ENCODE measurements at regions not wholly inside any gene's neighbourhood (a gene's known extent, or its start where the extent isn't known, plus 50 kb on each side); places are given as distances from the start of the nearest gene placed in this dataset.

DNA sequence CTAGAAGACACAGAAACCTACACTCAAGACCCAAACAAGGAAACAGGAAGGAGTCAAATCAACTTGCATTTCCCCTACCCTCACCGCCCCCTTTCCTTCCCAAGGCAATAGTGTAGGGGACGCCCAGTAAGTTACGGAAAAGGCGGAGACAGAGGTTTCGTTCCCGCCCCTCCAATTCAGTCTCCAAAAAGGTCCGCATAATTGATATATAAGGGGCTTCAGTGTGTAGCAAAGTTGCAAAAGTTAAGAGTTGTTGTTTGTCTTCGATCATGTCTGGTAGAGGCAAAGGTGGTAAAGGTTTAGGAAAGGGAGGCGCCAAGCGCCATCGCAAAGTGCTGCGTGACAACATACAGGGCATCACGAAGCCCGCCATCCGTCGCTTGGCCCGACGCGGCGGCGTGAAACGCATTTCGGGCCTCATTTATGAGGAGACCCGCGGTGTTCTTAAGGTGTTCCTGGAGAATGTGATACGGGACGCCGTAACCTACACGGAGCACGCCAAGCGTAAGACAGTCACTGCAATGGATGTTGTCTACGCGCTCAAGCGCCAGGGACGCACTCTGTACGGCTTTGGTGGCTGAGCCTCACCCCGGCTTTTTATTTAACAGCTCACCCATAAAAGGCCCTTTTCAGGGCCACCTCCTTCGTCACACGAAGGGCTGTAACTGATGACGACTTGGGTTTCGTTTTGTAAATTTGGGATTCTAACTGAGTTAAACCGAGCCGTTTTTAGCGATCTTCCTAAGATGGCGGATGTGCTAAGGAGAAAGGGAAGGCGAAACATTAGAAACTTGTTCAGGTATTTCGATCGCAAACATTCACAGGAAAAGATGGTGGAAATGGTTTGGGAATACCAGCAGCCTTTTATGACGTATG, 124.6 kb upstream of the BTN3A2 start:
- peak overlapping the region; percentile 66 for H3K4me3 ChIP-seq (ENCODE audit: low read depth, low read length)
- TF ChIP-seq, protein P1, sequence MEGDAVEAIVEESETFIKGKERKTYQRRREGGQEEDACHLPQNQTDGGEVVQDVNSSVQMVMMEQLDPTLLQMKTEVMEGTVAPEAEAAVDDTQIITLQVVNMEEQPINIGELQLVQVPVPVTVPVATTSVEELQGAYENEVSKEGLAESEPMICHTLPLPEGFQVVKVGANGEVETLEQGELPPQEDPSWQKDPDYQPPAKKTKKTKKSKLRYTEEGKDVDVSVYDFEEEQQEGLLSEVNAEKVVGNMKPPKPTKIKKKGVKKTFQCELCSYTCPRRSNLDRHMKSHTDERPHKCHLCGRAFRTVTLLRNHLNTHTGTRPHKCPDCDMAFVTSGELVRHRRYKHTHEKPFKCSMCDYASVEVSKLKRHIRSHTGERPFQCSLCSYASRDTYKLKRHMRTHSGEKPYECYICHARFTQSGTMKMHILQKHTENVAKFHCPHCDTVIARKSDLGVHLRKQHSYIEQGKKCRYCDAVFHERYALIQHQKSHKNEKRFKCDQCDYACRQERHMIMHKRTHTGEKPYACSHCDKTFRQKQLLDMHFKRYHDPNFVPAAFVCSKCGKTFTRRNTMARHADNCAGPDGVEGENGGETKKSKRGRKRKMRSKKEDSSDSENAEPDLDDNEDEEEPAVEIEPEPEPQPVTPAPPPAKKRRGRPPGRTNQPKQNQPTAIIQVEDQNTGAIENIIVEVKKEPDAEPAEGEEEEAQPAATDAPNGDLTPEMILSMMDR (conservative IDR thresholded peaks at IDR 0.05; ENCODE audit: low read depth, low read length) = no peak
- DNase-seq (ENCODE audit: low read depth) = no peak

DNA sequence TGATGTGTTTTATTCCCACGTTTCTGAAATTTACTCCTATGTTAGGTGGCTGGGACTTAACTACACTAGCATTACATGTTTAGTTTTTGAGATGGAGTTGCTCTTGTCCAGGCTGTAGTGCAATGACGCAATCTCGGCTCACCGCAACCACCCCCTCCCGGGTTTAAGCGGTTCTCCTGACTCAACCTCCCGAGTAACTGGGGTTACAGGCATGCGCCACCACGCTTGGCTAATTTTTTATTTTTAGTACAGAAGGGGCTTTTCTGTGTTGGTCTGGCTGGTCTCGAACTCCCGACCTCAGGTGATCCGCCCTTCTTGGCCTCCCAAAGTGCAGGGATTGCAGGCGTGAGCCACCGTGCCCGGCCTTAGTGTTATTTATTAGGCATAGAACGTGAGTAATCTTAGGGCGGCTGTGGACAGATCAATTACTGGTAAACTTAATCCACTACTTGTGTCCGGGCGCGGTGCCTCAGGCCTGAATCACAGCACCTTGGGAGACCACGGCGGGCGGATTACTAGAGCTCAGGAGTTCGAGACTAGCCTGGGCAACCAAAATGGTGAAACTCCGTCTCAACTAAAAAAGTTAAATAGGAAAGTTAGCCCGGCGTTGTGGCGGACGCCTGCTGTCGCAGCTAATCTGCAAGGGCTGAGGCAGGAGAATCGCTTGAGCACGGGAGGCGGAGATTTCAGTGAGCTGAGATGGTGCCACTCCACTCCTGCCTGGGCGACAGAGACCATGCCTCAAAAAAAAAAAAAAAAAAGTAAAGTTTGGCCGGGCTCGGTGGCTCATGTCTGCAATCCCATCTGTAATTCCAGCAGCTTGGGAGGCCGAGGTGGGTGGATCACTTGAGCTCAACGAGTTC, 123.7 kb upstream of the BTN3A2 start:
- H3K4me3 ChIP-seq (ENCODE audit: low read depth, low read length) = peak overlapping the region; percentile 66
- TF ChIP-seq, protein P1 (conservative IDR thresholded peaks at IDR 0.05; ENCODE audit: low read depth, low read length) = no peak
- no peak for DNase-seq (ENCODE audit: low read depth)

DNA sequence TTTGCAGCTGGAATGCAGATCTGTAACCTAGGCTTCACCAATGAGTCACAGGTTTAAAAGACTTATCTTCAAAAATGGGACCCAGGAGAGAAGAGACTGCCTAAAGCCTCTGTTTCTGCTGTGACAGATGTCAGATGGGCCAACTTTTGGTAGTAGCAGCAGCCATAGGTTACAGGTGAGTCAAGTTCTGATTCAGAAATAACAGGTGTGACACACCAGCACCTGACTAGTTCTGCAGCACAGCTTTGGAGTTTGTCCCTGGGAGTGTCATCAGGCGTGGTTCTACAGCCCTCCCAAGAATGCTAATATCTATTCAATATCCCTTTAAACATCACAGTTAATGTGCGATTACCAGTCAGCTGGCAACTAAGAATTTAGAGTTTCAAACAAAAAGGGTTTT, 121.9 kb upstream of the BTN3A2 start:
- TF ChIP-seq, protein P1 (conservative IDR thresholded peaks at IDR 0.05; ENCODE audit: low read depth, low read length) = no peak
- no peak for DNase-seq (ENCODE audit: low read depth)

DNA sequence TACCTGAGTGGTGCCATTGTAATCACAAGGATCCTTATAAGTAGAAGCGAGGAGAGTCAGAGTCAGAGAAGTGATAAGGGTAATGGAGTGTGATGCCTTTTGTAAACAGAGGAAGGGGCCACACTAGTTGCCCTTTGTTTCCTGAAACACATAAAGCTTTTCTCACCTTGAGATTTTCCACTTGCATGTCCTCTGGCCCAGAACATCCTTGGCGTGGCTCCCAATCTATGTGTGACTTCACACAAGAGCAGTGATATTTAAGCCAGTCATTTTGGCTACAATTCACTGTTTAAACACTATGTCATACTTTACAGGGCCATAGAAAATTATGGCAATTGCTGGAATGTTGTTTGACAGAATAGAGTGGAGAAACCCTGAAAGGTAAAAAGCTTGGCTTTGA, 121.2 kb upstream of the BTN3A2 start:
- H3K4me3 ChIP-seq (ENCODE audit: low read depth, low read length) = no peak overlapping the region
- TF ChIP-seq, protein P1 (conservative IDR thresholded peaks at IDR 0.05; ENCODE audit: low read depth, low read length) = no peak
- no peak for DNase-seq (ENCODE audit: low read depth)

More for the DNA sequence above, 121.9 kb upstream of the BTN3A2 start:
- no peak overlapping the region for H3K4me3 ChIP-seq (ENCODE audit: low read depth, low read length)

DNA sequence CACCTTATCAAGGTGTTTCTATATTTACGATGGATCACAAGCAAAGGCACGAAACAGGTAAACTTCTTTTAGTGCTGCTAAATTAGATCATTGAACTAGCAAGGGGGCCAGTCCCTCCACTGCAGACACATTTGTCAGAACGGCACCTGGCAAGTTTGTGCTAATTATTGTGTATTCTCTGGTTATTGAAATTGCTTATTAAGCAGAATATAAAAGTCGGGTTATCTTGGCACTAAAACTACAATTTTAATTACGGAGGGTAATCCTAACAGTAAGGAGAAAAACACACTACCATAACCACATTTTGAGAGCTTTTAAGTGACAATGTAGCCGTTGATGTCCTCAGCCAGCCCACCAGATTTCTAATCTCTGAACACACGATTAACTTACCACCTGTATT, 118.9 kb upstream of the BTN3A2 start:
- no peak overlapping the region for H3K4me3 ChIP-seq (ENCODE audit: low read depth, low read length)
- TF ChIP-seq, protein P1 (conservative IDR thresholded peaks at IDR 0.05; ENCODE audit: low read depth, low read length) = no peak
- DNase-seq (ENCODE audit: low read depth) = no peak

DNA sequence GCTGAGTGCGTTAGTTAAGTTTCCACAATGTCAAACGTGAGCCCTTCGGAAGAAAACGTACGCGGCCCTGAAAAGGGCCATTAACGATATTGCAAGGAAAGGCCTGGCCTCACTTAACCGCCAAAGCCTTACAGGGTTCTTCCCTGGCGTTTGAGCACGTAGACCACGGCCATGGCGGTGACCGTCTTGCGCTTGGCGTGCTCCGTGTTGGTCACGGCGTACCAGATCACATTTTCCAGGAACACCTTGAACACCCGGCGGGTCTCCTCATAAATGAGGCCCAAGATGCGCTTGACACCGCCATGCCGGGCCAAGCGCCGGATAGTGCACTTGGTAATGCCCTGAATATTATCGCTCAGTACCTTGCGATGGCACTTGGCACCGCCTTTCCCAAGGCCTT, 118.4 kb upstream of the BTN3A2 start:
- TF ChIP-seq, protein P1 (conservative IDR thresholded peaks at IDR 0.05; ENCODE audit: low read depth, low read length) = no peak
- DNase-seq (ENCODE audit: low read depth) = no peak

More for the DNA sequence above, 118.4 kb upstream of the BTN3A2 start:
- no peak overlapping the region for H3K4me3 ChIP-seq (ENCODE audit: low read depth, low read length)
